Activated naive CD4-positive, alpha-beta T cell treated with anti-CD3 and anti-CD28 coated beads for 36 hours (primary cell): ENCODE measurements at regions not wholly inside any gene's neighbourhood (a gene's known extent, or its start where the extent isn't known, plus 50 kb on each side); places are given as distances from the start of the nearest gene placed in this dataset.
"Not testable (repeated sequence)": the region's sequence is repeated elsewhere in the genome, so short reads cannot be mapped to it uniquely, and the experiment has no call there.

Source experiments
- CTCF ChIA-PET: fragments of 350-600 bp; sonication (Branson Sonifier 250); formaldehyde crosslinking; loops from one replicate; lab custom pipeline; 2021; ENCODE audit warnings: antibody characterized with exemption; lab: Charles Lee
- DNase-seq: peaks from one replicate; pipeline ENCODE4 v3.0.0-alpha.2; 2020
- H3K27ac Mint-ChIP-seq: one replicate; pipeline ENCODE4 v1.8.0; 2021; ENCODE audit warnings: mild to moderate bottlenecking, mixed read lengths
- H3K27me3 Mint-ChIP-seq: one replicate; pipeline ENCODE4 v1.8.0; 2021; ENCODE audit warnings: low read depth, mixed read lengths
- H3K36me3 Mint-ChIP-seq: one replicate; pipeline ENCODE4 v1.8.0; 2021; ENCODE audit warnings: low read depth, mixed read lengths
- H3K4me1 Mint-ChIP-seq: one replicate; pipeline ENCODE4 v1.8.0; 2021; ENCODE audit warnings: low read depth, mixed read lengths
- H3K4me3 Mint-ChIP-seq: one replicate; pipeline ENCODE4 v1.8.0; 2021; ENCODE audit warnings: mild to moderate bottlenecking, moderate library complexity, mixed read lengths
- H3K9me3 Mint-ChIP-seq: one replicate; pipeline ENCODE4 v1.8.0; 2021; ENCODE audit warnings: mixed read lengths
- intact Hi-C: fragments of 100-400 bp; cut with micrococcal nuclease; formaldehyde crosslinking; loops from one replicate; pipeline ENCODE4 v1.15.1; 2023

- H3K9me3 Mint-ChIP-seq, result no peaks in the 10 kb centered on the region
- no peak overlapping the region for H3K4me3 Mint-ChIP-seq
- no peak for DNase-seq
- CTCF ChIA-PET, result no interaction called here
- H3K4me1 Mint-ChIP-seq, result peaks cover 15% of the 10 kb centered on the region
- intact Hi-C loops, result no loop called here
- no peak overlapping the region for H3K27ac Mint-ChIP-seq
- H3K36me3 Mint-ChIP-seq, result no peaks in the 10 kb centered on the region
- H3K27me3 Mint-ChIP-seq, result no peaks in the 10 kb centered on the region
Measured at GRCh38 chr14:58747181-58747580, 109.4 kb downstream of the DACT1 start.

- H3K4me3 Mint-ChIP-seq, CTCF ChIA-PET, H3K36me3 Mint-ChIP-seq, DNase-seq, H3K27me3 Mint-ChIP-seq, H3K9me3 Mint-ChIP-seq, intact Hi-C loops, H3K27ac Mint-ChIP-seq: not testable (repeated sequence)
- peaks cover 15% of the 10 kb centered on the region for H3K4me1 Mint-ChIP-seq
Measured at GRCh38 chr14:58748251-58748650, 110.5 kb downstream of the DACT1 start.

- no peak overlapping the region for H3K4me3 Mint-ChIP-seq
- CTCF ChIA-PET, result no interaction called here
- DNase-seq, result peak; percentile 35
- no peaks in the 10 kb centered on the region for H3K27me3 Mint-ChIP-seq
- H3K36me3 Mint-ChIP-seq, result no peaks in the 10 kb centered on the region
- intact Hi-C loops, result loop anchor here (1.0 kb wide), 1 partner anchor 109 kb away; no protein-coding TSS in a partner anchor
- no peaks in the 10 kb centered on the region for H3K9me3 Mint-ChIP-seq
- H3K27ac Mint-ChIP-seq, result no peak overlapping the region
- H3K4me1 Mint-ChIP-seq, result peaks cover 15% of the 10 kb centered on the region
Measured at GRCh38 chr14:58749066-58749669, 111.4 kb downstream of the DACT1 start.

GRCh38 chr14:58750321-58751269, 112.8 kb downstream of the DACT1 start:
- no peak for DNase-seq
- Mint-ChIP-seq H3K9me3 (no peaks in the 10 kb centered on the region), H3K4me3 (no peak overlapping the region), H3K27ac (no peak overlapping the region), H3K36me3 (no peaks in the 10 kb centered on the region), H3K27me3 (no peaks in the 10 kb centered on the region), H3K4me1 (peaks cover 15% of the 10 kb centered on the region)
- CTCF ChIA-PET, result no interaction called here
- intact Hi-C loops, result no loop called here

GRCh38 chr14:58751788-58752187, 114.0 kb downstream of the DACT1 start:
- Mint-ChIP-seq H3K27me3 (no peaks in the 10 kb centered on the region), H3K36me3 (no peaks in the 10 kb centered on the region), H3K4me3 (no peak overlapping the region), H3K4me1 (peaks cover 15% of the 10 kb centered on the region), H3K9me3 (no peaks in the 10 kb centered on the region), H3K27ac (no peak overlapping the region)
- CTCF ChIA-PET, result no interaction called here
- intact Hi-C loops, result no loop called here
- DNase-seq, result no peak

- no peaks in the 10 kb centered on the region for H3K27me3 Mint-ChIP-seq
- H3K27ac Mint-ChIP-seq, result no peak overlapping the region
- intact Hi-C loops, result no loop called here
- H3K9me3 Mint-ChIP-seq, result no peaks in the 10 kb centered on the region
- peaks cover 15% of the 10 kb centered on the region for H3K4me1 Mint-ChIP-seq
- no peak for DNase-seq
- H3K36me3 Mint-ChIP-seq, result no peaks in the 10 kb centered on the region
- H3K4me3 Mint-ChIP-seq, result no peak overlapping the region
- CTCF ChIA-PET, result no interaction called here
Measured at GRCh38 chr14:58752289-58752688, 114.5 kb downstream of the DACT1 start.

- CTCF ChIA-PET, result interaction anchor here (0.6 kb wide), 1 partner anchor 65 kb away, joined by 3 read pairs; no protein-coding TSS in a partner anchor
- H3K4me1 Mint-ChIP-seq, result peaks cover 15% of the 10 kb centered on the region
- H3K4me3 Mint-ChIP-seq, result no peak overlapping the region
- no peak for DNase-seq
- intact Hi-C loops, result no loop called here
- no peaks in the 10 kb centered on the region for H3K9me3 Mint-ChIP-seq
- H3K36me3 Mint-ChIP-seq, result no peaks in the 10 kb centered on the region
- no peak overlapping the region for H3K27ac Mint-ChIP-seq
- no peaks in the 10 kb centered on the region for H3K27me3 Mint-ChIP-seq
Measured at GRCh38 chr14:58752771-58753201, 115.0 kb downstream of the DACT1 start.

- no peak overlapping the region for H3K27ac Mint-ChIP-seq
- intact Hi-C loops, result no loop called here
- CTCF ChIA-PET, result no interaction called here
- no peaks in the 10 kb centered on the region for H3K4me1 Mint-ChIP-seq
- no peaks in the 10 kb centered on the region for H3K9me3 Mint-ChIP-seq
- no peak for DNase-seq
- no peaks in the 10 kb centered on the region for H3K27me3 Mint-ChIP-seq
- no peak overlapping the region for H3K4me3 Mint-ChIP-seq
- H3K36me3 Mint-ChIP-seq, result no peaks in the 10 kb centered on the region
Measured at GRCh38 chr14:58755031-58755925, 117.5 kb downstream of the DACT1 start.

GRCh38 chr14:58760121-58760520, 122.4 kb downstream of the DACT1 start:
- CTCF ChIA-PET, result no interaction called here
- H3K4me1 Mint-ChIP-seq, result no peaks in the 10 kb centered on the region

DNA sequence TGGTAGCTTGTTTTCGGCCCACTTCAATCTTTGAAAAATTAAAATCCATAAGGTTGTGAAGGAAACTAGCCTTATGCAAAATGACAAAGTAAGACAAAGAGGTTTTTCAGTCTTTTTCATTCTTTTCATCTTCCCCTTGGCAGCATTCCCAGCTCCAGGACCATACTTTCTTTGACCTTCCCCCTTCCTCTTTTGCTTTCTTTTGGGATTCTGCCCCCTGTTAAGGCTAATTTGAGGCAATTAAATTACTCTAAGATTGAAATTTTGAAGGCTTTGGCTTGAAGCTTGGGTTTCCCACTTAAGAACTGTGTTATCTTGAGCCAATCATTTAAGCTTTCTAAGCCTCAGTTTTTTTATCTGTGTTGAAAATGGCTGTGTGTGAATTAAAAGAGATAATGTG, 124.9 kb downstream of the DACT1 start:
- no peaks in the 10 kb centered on the region for H3K27me3 Mint-ChIP-seq
- intact Hi-C loops, result no loop called here
- H3K27ac Mint-ChIP-seq, result no peak overlapping the region
- no peaks in the 10 kb centered on the region for H3K9me3 Mint-ChIP-seq
- DNase-seq, result no peak
- CTCF ChIA-PET, result no interaction called here
- H3K36me3 Mint-ChIP-seq, result no peaks in the 10 kb centered on the region
- H3K4me3 Mint-ChIP-seq, result no peak overlapping the region
- H3K4me1 Mint-ChIP-seq, result no peaks in the 10 kb centered on the region

More at GRCh38 chr14:58760121-58760520, 122.4 kb downstream of the DACT1 start:
- Mint-ChIP-seq H3K4me3 (no peak overlapping the region), H3K9me3 (no peaks in the 10 kb centered on the region), H3K36me3 (no peaks in the 10 kb centered on the region), H3K27ac (no peak overlapping the region), H3K27me3 (no peaks in the 10 kb centered on the region)
- no peak for DNase-seq
- intact Hi-C loops, result no loop called here

- no peaks in the 10 kb centered on the region for H3K27me3 Mint-ChIP-seq
- H3K36me3 Mint-ChIP-seq, result no peaks in the 10 kb centered on the region
- no peak overlapping the region for H3K4me3 Mint-ChIP-seq
- no peaks in the 10 kb centered on the region for H3K4me1 Mint-ChIP-seq
- no peak overlapping the region for H3K27ac Mint-ChIP-seq
- CTCF ChIA-PET, result no interaction called here
- intact Hi-C loops, result no loop called here
- no peaks in the 10 kb centered on the region for H3K9me3 Mint-ChIP-seq
- DNase-seq, result no peak
Measured at GRCh38 chr14:58763210-58763609, 125.4 kb downstream of the DACT1 start.

GRCh38 chr14:58765418-58765831, 127.7 kb downstream of the DACT1 start:
- no peak for DNase-seq
- Mint-ChIP-seq H3K36me3 (no peaks in the 10 kb centered on the region), H3K4me3 (no peak overlapping the region), H3K27me3 (no peaks in the 10 kb centered on the region), H3K4me1 (no peaks in the 10 kb centered on the region), H3K9me3 (no peaks in the 10 kb centered on the region), H3K27ac (no peak overlapping the region)
- intact Hi-C loops, result no loop called here
- CTCF ChIA-PET, result interaction anchor here (0.6 to 1.2 kb wide), 3 partner anchors 31 to 264 kb away, joined by 3 read pairs; no protein-coding TSS in a partner anchor
